ENCODE measurements at regions not wholly inside any gene's neighbourhood (a gene's known extent, or its start where the extent isn't known, plus 50 kb on each side); places are given as distances from the start of the nearest gene placed in this dataset.
"Not testable (repeated sequence)": the region's sequence is repeated elsewhere in the genome, so short reads cannot be mapped to it uniquely, and the experiment has no call there.

DNA sequence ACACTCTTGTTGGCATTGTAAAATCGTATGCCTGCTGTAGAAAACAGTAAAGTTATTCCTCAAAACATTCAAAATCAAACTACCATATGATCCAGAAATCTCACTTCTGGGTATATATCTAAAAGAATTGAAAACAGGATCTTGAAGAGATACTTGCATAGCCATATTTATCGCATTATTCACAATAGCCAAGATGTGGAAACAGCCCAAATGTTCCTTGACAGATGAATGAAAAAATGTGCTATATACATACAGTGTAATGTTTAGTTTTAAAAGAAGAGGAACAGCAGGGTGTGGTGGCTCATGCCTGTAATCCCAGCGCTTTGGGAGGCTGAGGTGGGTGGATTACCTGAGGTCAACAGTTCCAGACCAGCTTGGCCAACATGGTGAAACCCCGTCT lies 234.1 kb upstream of the DAB2 start:
- Histone ChIP-seq H3K9me3 (no peaks in the 10 kb centered on the region), H3K27me3 (no peaks in the 10 kb centered on the region), H3K4me3 (no peak overlapping the region), H3K27ac (no peak overlapping the region), H3K36me3 (ENCODE audit: low read depth, missing control alignments) (no peaks in the 10 kb centered on the region), H3K4me1 (no peaks in the 10 kb centered on the region)
- TF ChIP-seq CTCF (IDR thresholded peaks at IDR 0.05) (no peak), POLR2A (IDR thresholded peaks at IDR 0.05) (no peak)
- no peak for DNase-seq
- 92 to 93% methylated on average over 4 of the region's 4 CpGs for WGBS, 2 donors
- intact Hi-C loops (cut with DNase I; ENCODE audit: low total_unique reads): no loop called here

GRCh38 chr5:39657943-39658342 lies 233.2 kb upstream of the DAB2 start:
- H3K4me1 ChIP-seq: no peaks in the 10 kb centered on the region
- 83 to 87% methylated on average over 1 of the region's 1 CpG for WGBS, 2 donors

GRCh38 chr5:39656600-39656999 lies 231.8 kb upstream of the DAB2 start:
- H3K27me3 ChIP-seq: no peaks in the 10 kb centered on the region
- H3K27ac ChIP-seq: no peak overlapping the region
- H3K4me1 ChIP-seq: no peaks in the 10 kb centered on the region
- intact Hi-C loops (cut with DNase I; ENCODE audit: low total_unique reads): no loop called here
- H3K9me3 ChIP-seq: no peaks in the 10 kb centered on the region
- no peak for DNase-seq
- TF ChIP-seq POLR2A (IDR thresholded peaks at IDR 0.05): no peak
- TF ChIP-seq CTCF (IDR thresholded peaks at IDR 0.05): no peak
- no peaks in the 10 kb centered on the region for H3K36me3 ChIP-seq (ENCODE audit: low read depth, missing control alignments)
- H3K4me3 ChIP-seq: no peak overlapping the region

More at GRCh38 chr5:39657943-39658342, 233.2 kb upstream of the DAB2 start:
- no peak for DNase-seq
- Histone ChIP-seq H3K9me3 (no peaks in the 10 kb centered on the region), H3K36me3 (ENCODE audit: low read depth, missing control alignments) (no peaks in the 10 kb centered on the region), H3K4me3 (no peak overlapping the region), H3K27me3 (no peaks in the 10 kb centered on the region), H3K27ac (no peak overlapping the region)
- no peak for TF ChIP-seq POLR2A (IDR thresholded peaks at IDR 0.05)
- no peak for TF ChIP-seq CTCF (IDR thresholded peaks at IDR 0.05)
- intact Hi-C loops (cut with DNase I; ENCODE audit: low total_unique reads): no loop called here

DNA sequence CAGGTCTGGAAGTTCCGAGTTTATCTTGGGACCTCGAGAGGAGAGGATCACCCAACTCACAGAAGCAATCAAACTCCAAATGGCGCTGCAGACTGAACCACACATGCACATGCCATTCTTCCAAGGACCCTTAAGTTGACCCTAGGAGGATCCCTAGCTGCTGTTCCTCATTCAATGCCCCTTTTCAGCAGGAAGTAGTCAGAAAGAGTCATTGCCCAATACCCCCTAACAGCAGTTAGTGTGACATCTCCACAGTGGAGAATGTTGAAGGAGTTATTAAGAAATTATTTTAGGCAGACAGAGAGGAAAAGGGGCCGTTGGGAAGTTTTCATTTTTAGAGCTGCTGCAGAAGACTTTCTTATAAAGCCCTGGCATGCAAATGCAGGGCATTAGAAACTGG lies 229.9 kb upstream of the DAB2 start:
- Histone ChIP-seq H3K36me3 (ENCODE audit: low read depth, missing control alignments) (no peaks in the 10 kb centered on the region), H3K4me3 (no peak overlapping the region), H3K9me3 (no peaks in the 10 kb centered on the region), H3K4me1 (no peaks in the 10 kb centered on the region), H3K27me3 (no peaks in the 10 kb centered on the region), H3K27ac (no peak overlapping the region)
- DNase-seq: no peak
- intact Hi-C loops (cut with DNase I; ENCODE audit: low total_unique reads): no loop called here
- 85 to 93% methylated on average over 4 of the region's 4 CpGs for WGBS, 2 donors
- TF ChIP-seq POLR2A (IDR thresholded peaks at IDR 0.05): no peak
- TF ChIP-seq CTCF (IDR thresholded peaks at IDR 0.05): no peak

- not testable (repeated sequence) for DNase-seq
- WGBS, 2 donors: 75 to 78% methylated on average over 6 of the region's 6 CpGs
Measured at GRCh38 chr5:39652481-39652880, 227.7 kb upstream of the DAB2 start.

More at GRCh38 chr5:39652481-39652880, 227.7 kb upstream of the DAB2 start:
- H3K27ac ChIP-seq; intact Hi-C loops (cut with DNase I; ENCODE audit: low total_unique reads); H3K4me3 ChIP-seq; H3K9me3 ChIP-seq; H3K4me1 ChIP-seq; H3K36me3 ChIP-seq (ENCODE audit: low read depth, missing control alignments); H3K27me3 ChIP-seq: not testable (repeated sequence)

Measured in testis (tissue), 2 donors.